GM06990 (cell line): ENCODE measurements at regions not wholly inside any gene's neighbourhood (a gene's known extent, or its start where the extent isn't known, plus 50 kb on each side); places are given as distances from the start of the nearest gene placed in this dataset.

Source experiments
- DNase-seq: peaks from one replicate; pipeline ENCODE4 v3.0.0-alpha.2; 2011; ENCODE audit not compliant: insufficient read length; ENCODE audit errors: extremely low read depth
- H3K27me3 ChIP-seq: replicated peaks from 2 replicates; pipeline ENCODE4 v1.6.0; 2011; ENCODE audit warnings: low read length; ENCODE audit not compliant: control insufficient read depth, insufficient read depth
- H3K36me3 ChIP-seq: 2 replicates; pipeline ENCODE4 v1.5.1; 2011; ENCODE audit warnings: low read length; ENCODE audit not compliant: control insufficient read depth, insufficient read depth
- H3K4me3 ChIP-seq: replicated peaks from 2 replicates; pipeline ENCODE4 v1.5.1; 2011; ENCODE audit warnings: low read depth, mild to moderate bottlenecking, control low read depth, low read length
- TF ChIP-seq, protein P1 (sequence below): IDR thresholded peaks from 2 replicates; pipeline ENCODE4 v1.5.1; 2011; ENCODE audit warnings: low read length, control low read depth, mild to moderate bottlenecking, inconsistent platforms; ENCODE audit not compliant: insufficient read depth, poor library complexity, severe bottlenecking

DNA sequence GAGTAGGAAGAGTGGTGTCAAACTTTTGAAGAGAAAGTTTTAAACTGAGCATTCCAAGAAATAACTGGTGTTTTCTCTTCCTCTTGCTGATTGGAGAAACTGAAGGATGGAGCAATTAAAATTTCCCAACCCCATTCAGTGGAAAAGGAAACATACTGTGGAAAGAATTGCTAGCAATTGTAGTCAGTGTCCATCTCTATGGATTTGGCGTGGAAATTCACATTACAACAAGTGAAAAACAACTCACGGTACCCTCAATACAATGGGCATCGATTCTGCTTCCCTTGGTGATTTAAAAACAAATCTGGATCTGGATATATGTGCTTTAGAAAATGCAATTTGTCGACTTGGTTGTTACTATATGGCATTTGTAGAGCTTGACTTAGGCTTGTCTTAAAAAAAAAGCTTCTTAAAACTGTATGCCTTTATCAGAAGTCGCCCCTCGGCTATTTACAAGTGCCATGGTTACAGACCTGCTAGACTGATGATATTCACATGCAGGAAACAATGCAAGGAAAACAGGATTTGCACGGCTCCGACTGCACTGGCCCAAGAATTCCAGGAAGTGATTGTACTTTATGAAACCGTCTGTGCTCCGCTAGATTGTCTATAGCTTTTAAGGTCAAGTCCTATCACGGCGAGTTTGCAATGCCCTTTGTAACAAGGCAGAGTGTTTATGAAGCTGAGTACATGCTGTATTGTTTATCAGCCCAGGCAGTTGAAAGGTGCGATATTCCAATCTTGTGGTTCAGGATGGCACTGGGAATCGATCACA is 131.7 kb upstream of the PHACTR1 start:
- TF ChIP-seq, protein P1, sequence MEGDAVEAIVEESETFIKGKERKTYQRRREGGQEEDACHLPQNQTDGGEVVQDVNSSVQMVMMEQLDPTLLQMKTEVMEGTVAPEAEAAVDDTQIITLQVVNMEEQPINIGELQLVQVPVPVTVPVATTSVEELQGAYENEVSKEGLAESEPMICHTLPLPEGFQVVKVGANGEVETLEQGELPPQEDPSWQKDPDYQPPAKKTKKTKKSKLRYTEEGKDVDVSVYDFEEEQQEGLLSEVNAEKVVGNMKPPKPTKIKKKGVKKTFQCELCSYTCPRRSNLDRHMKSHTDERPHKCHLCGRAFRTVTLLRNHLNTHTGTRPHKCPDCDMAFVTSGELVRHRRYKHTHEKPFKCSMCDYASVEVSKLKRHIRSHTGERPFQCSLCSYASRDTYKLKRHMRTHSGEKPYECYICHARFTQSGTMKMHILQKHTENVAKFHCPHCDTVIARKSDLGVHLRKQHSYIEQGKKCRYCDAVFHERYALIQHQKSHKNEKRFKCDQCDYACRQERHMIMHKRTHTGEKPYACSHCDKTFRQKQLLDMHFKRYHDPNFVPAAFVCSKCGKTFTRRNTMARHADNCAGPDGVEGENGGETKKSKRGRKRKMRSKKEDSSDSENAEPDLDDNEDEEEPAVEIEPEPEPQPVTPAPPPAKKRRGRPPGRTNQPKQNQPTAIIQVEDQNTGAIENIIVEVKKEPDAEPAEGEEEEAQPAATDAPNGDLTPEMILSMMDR: no peak
- no peak overlapping the region for H3K4me3 ChIP-seq
- no peak for DNase-seq
- H3K36me3 ChIP-seq: no peaks in the 10 kb centered on the region
- no peaks in the 10 kb centered on the region for H3K27me3 ChIP-seq

DNA sequence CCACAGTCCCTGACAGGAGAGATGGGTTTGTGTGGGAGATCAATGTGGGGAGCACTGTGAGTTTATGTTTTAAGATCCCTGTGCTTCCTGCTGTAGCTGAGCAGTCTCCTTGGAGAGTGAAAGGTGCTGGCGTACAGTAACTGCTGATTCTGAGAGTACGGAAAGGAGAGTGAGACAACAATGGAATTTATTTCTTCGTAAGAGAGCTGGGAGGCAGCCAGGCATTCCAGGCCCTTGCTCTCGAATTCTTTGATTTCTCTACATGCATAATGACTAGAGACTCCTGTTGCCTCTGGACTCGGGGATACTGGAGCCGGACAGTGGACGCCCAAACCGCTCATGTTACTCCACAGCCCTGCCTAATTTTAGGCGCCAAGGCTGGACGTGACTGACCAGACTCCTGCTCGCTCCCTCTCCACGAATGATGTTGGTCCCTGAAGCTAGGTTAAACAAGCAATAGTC is 131.0 kb upstream of the PHACTR1 start:
- no peaks in the 10 kb centered on the region for H3K36me3 ChIP-seq
- DNase-seq: no peak
- H3K4me3 ChIP-seq: no peak overlapping the region
- H3K27me3 ChIP-seq: no peaks in the 10 kb centered on the region
- TF ChIP-seq, protein P1: no peak

DNA sequence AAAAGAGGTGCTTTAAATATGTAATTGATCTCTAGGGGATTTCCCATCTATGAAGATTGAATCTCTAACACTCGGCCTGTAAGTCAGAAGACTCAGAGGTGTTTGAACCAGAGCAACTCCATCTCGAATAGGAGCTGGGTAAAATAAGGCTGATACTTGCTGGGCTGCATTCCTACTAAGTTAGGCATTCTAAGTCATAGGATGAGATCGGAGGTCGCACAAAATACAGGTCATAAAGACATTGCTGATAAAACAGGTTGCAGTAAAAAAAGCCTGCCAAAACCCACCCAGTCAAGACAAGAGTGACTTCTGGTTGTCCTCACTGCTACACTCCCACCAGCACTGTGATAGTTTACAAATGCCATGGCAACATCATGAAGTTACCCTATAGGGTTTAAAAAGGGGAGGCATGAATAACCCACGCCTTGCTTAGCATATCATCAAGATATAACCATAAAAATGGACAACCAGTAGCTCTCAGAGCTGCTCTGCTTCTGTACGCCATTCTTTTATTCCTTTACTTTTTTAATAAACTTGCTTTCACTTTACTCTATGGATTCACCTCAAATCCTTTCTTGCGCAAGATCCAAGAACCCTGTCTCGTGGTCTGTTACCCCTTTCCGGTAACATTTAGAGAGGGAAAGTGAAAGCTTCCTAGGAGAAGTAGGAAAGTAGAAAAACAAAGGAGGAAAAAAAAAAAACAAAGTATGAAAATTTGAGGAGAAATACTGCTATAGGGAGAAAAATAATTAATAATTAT is 129.7 kb upstream of the PHACTR1 start:
- H3K36me3 ChIP-seq: no peaks in the 10 kb centered on the region
- no peak for DNase-seq
- no peak overlapping the region for H3K4me3 ChIP-seq
- TF ChIP-seq, protein P1: no peak
- no peaks in the 10 kb centered on the region for H3K27me3 ChIP-seq

DNA sequence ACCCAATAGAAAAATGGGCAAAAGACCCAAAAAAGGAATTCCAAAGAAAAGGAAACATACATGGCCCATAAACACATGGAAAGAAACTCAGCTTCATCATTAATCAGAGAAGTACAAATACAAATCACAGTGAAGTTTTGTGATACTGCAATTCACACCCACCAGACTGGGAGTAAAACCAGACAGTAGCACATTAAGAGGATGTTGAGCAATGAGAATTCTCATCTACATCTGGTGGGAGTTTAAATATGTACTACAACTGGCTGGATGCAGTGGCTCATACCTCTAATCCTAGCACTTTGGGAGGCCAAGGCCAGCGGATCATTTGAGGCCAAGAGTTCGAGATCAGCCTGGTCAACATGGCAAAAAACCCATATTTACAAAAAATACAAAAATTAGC is 125.7 kb upstream of the PHACTR1 start:
- Histone ChIP-seq H3K27me3 (no peaks in the 10 kb centered on the region), H3K4me3 (no peak overlapping the region), H3K36me3 (no peaks in the 10 kb centered on the region)
- DNase-seq: no peak
- TF ChIP-seq, protein P1: no peak

DNA sequence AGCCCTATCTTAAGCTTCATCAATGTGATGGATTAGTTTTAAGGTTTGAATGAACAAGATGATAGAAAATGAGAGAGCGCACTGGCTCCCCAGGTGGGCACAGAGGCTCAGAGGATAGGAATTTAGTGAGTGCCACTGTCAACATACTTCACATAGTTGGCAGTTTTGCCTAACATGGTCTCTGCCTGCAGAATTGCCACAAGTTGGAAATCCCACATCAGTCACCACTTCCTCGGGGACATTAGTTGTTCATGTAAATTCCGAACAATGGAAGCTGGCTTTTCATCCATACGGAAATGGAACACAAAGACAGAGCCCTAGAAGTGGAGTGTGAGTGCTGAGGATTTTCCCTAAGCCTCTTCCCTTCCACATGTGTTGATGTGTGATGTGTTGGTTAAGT is 123.9 kb upstream of the PHACTR1 start:
- Histone ChIP-seq H3K27me3 (no peaks in the 10 kb centered on the region), H3K4me3 (no peak overlapping the region), H3K36me3 (no peaks in the 10 kb centered on the region)
- TF ChIP-seq, protein P1: no peak
- DNase-seq: no peak
